A549 (cell line): ENCODE measurements at regions not wholly inside any gene's neighbourhood (a gene's known extent, or its start where the extent isn't known, plus 50 kb on each side); places are given as distances from the start of the nearest gene placed in this dataset.

Experiments used
- CTCF ChIP-seq: fragments of >200 bp; sonication (Bioruptor Twin); formaldehyde crosslinking; IDR thresholded peaks from 3 replicates; pipeline ENCODE4 v1.5.1; 2016
- EP300 ChIP-seq, 2 experiments: fragments of >200 bp; sonication (Bioruptor Twin); formaldehyde crosslinking; IDR thresholded peaks; 2 replicates in 1 of 2; 3 replicates in 1 of 2; pipeline ENCODE4 v1.6.1; 2016 to 2017
- HOXB13 ChIP-seq: fragments of 250-450 bp; sonication (Bioruptor Pico); IDR thresholded peaks from 2 replicates; pipeline ENCODE4 v1.5.0; 2020; ENCODE audit warnings: low read depth, mild to moderate bottlenecking, moderate library complexity
- PHF8 ChIP-seq: fragments of 200-600 bp; sonication (generic); IDR thresholded peaks from 2 replicates; pipeline ENCODE4 v1.6.1; 2016; ENCODE audit warnings: low read depth, mild to moderate bottlenecking, antibody characterized with exemption, moderate library complexity, borderline replicate concordance
- REST ChIP-seq: fragments of 200-600 bp; sonication (generic); IDR thresholded peaks from 2 replicates; pipeline ENCODE4 v1.6.1; 2016; ENCODE audit warnings: antibody characterized with exemption, mild to moderate bottlenecking, moderate library complexity
- SMC3 ChIP-seq: fragments of >200 bp; sonication (Bioruptor Twin); formaldehyde crosslinking; IDR thresholded peaks from 3 replicates; pipeline ENCODE4 v1.6.1; 2018; ENCODE audit warnings: inconsistent platforms

GRCh38 chr7:96786261-96786997 lies 76.8 kb upstream of the SEM1 start:
- TF ChIP-seq EP300 (IDR thresholded peaks at IDR 0.05) (no peak), CTCF (no peak), REST (no peak), HOXB13 (no peak), PHF8 (no peak), SMC3 (no peak)
